B cell (primary cell): ENCODE measurements at regions not wholly inside any gene's neighbourhood (a gene's known extent, or its start where the extent isn't known, plus 50 kb on each side); places are given as distances from the start of the nearest gene placed in this dataset.

Experiments used
- ATAC-seq: fragments of 200-7000 bp; cut with Tn5 transposase; one replicate; pipeline ENCODE4 v1.10.0; 2021; ENCODE audit warnings: low read depth, mild to moderate bottlenecking, moderate number of reproducible peaks, moderate library complexity
- CTCF ChIA-PET: fragments of 350-600 bp; sonication (Branson Sonifier 250); formaldehyde crosslinking; loops from one replicate; lab custom pipeline; 2021; ENCODE audit warnings: antibody characterized with exemption, inconsistent platforms; lab: Charles Lee
- POLR2A ChIA-PET: fragments of 350-600 bp; sonication (Branson Sonifier 250); formaldehyde crosslinking; loops from one replicate; lab custom pipeline; 2021; ENCODE audit warnings: antibody characterized with exemption; lab: Charles Lee
- DNase-seq: peaks from one replicate; pipeline ENCODE4 v3.0.0; 2013
- H2AFZ ChIP-seq: 2 replicates; pipeline ENCODE4 v1.6.1; 2012; ENCODE audit warnings: mild to moderate bottlenecking, low read depth, low read length; ENCODE audit not compliant: insufficient read depth, poor library complexity, severe bottlenecking
- H3K27ac ChIP-seq, 2 donors: 1 replicate in 1 of 2; 2 replicates in 1 of 2; pipeline ENCODE4 v1.5.1; 2012 to 2013; ENCODE audit warnings: low read length in 2 of 2, mild to moderate bottlenecking in 2 of 2, moderate library complexity in 1 of 2
- H3K27me3 ChIP-seq, 4 experiments: fragments of 200-600 bp in 1 of 4; sonication (generic) in 1 of 4; replicated peaks in 1 of 4; 1 replicate in 2 of 4; 2 replicates in 2 of 4; pipeline versions ENCODE4 v1.6.1 to v1.7.0; 2013 to 2016; ENCODE audit warnings: low read length in 3 of 4, mild to moderate bottlenecking in 2 of 4, mixed read lengths in 1 of 4, moderate library complexity in 1 of 4; ENCODE audit not compliant: insufficient read depth in 4 of 4, control insufficient read depth in 3 of 4; ENCODE audit errors: control extremely low read depth in 1 of 4
- H3K36me3 ChIP-seq, 2 experiments: replicated peaks in 1 of 2; 1 replicate in 1 of 2; 2 replicates in 1 of 2; pipeline versions ENCODE4 v1.6.1 to v1.7.1; 2013; ENCODE audit warnings: low read length in 1 of 2; ENCODE audit not compliant: insufficient read depth in 2 of 2, control insufficient read depth in 1 of 2; ENCODE audit errors: control extremely low read depth in 1 of 2, extremely low read depth in 1 of 2
- H3K4me1 ChIP-seq, 2 donors: fragments of 200-600 bp in 1 of 2; sonication (generic) in 1 of 2; 1 replicate in 1 of 2; 2 replicates in 1 of 2; pipeline versions ENCODE4 v1.5.1 to v1.6.1; 2013 to 2017; ENCODE audit warnings: low read length in 2 of 2; ENCODE audit not compliant: control insufficient read depth in 2 of 2, insufficient read depth in 2 of 2
- H3K4me2 ChIP-seq: replicated peaks from 2 replicates; pipeline ENCODE3; 2012; ENCODE audit warnings: mild to moderate bottlenecking, low read depth, low read length; ENCODE audit not compliant: poor library complexity, severe bottlenecking
- H3K4me3 ChIP-seq, 5 experiments: fragments of 200-600 bp in 1 of 5; sonication (generic) in 1 of 5; 1 replicate in 3 of 5; 2 replicates in 2 of 5; pipeline versions ENCODE4 v1.5.1 to v1.7.0; 2011 to 2016; ENCODE audit warnings: low read length in 4 of 5, mild to moderate bottlenecking in 4 of 5, low read depth in 2 of 5, control low read depth in 1 of 5, moderate library complexity in 1 of 5; ENCODE audit not compliant: insufficient read depth in 1 of 5; ENCODE audit errors: control extremely low read depth in 1 of 5, extremely low read depth in 1 of 5
- H3K79me2 ChIP-seq: fragments of 200-600 bp; sonication (generic); one replicate; pipeline ENCODE4 v1.6.0; 2016; ENCODE audit warnings: low read length; ENCODE audit not compliant: control insufficient read depth, insufficient read depth
- H3K9ac ChIP-seq: fragments of 200-600 bp; sonication (generic); 2 replicates; pipeline ENCODE4 v1.6.1; 2017; ENCODE audit warnings: mild to moderate bottlenecking, low read length, moderate library complexity
- H3K9me3 ChIP-seq, 3 donors: one replicate each; pipeline versions ENCODE4 v1.6.1 to v1.7.1; 2013; ENCODE audit warnings: low read length in 2 of 3; ENCODE audit not compliant: control insufficient read depth in 2 of 3, insufficient read depth in 1 of 3; ENCODE audit errors: control extremely low read depth in 1 of 3
- H4K20me1 ChIP-seq: 2 replicates; pipeline ENCODE4 v1.6.0; 2012; ENCODE audit warnings: mild to moderate bottlenecking, low read length; ENCODE audit not compliant: insufficient read depth, control insufficient read depth, poor library complexity, severe bottlenecking
- H3K27ac Mint-ChIP-seq: one replicate; pipeline ENCODE4 v1.8.0; 2021; ENCODE audit warnings: mixed read lengths
- H3K27me3 Mint-ChIP-seq: one replicate; pipeline ENCODE4 v1.8.0; 2021; ENCODE audit warnings: mixed read lengths
- H3K4me1 Mint-ChIP-seq: one replicate; pipeline ENCODE4 v1.8.0; 2021; ENCODE audit warnings: mixed read lengths
- H3K4me3 Mint-ChIP-seq: one replicate; pipeline ENCODE4 v1.8.0; 2021; ENCODE audit warnings: mixed read lengths
- H3K9me3 Mint-ChIP-seq: one replicate; pipeline ENCODE4 v1.8.0; 2022; ENCODE audit warnings: mixed read lengths; ENCODE audit not compliant: insufficient read depth
- EZH2 ChIP-seq: IDR thresholded peaks from 2 replicates; pipeline ENCODE4 v1.6.1; 2012; ENCODE audit warnings: borderline replicate concordance, low read depth, mild to moderate bottlenecking, moderate library complexity, low read length; ENCODE audit not compliant: insufficient read depth, poor library complexity, severe bottlenecking
- WGBS: methylation state at CpG from one replicate; pipeline ENCODE4 v1.1.5; 2013; ENCODE audit warnings: missing lambda C conversion rate; ENCODE audit not compliant: insufficient coverage; 5-methylcytosine and 5-hydroxymethylcytosine counted together
- intact Hi-C: fragments of 100-400 bp; cut with micrococcal nuclease; formaldehyde crosslinking; loops from one replicate; pipeline ENCODE4 v1.10.0; 2022
- TF ChIP-seq, protein P1 (sequence below): fragments of 200-600 bp; IDR thresholded peaks from one replicate; pipeline ENCODE4 v1.8.0; 2022; ENCODE audit warnings: antibody characterized with exemption, mild to moderate bottlenecking

GRCh38 chr4:178311997-178312396 lies 869.8 kb upstream of the AGA start:
- no peaks in the 10 kb centered on the region for H3K9me3 Mint-ChIP-seq
- Histone ChIP-seq H3K4me1 (no peaks in the 10 kb centered on the region), H3K27ac (no peak overlapping the region), H3K4me3 (no peak overlapping the region), H3K79me2 (no peaks in the 10 kb centered on the region), H3K27me3 (no peaks in the 10 kb centered on the region), H3K36me3 (no peaks in the 10 kb centered on the region), H2AFZ (no peak overlapping the region), H3K9me3 (no peaks in the 10 kb centered on the region), H3K4me2 (no peak overlapping the region), H4K20me1 (no peaks in the 10 kb centered on the region), H3K9ac (no peak overlapping the region)
- no peak overlapping the region for H3K4me3 Mint-ChIP-seq
- no peaks in the 10 kb centered on the region for H3K4me1 Mint-ChIP-seq
- no peaks in the 10 kb centered on the region for H3K27me3 Mint-ChIP-seq
- POLR2A ChIA-PET: no interaction called here
- DNase-seq (no peak), ATAC-seq (no peak)
- WGBS: no CpG with 5 or more reads among the region's 2 CpGs
- intact Hi-C loops: no loop called here
- CTCF ChIA-PET: no interaction called here
- no peak for TF ChIP-seq EZH2
- TF ChIP-seq, protein P1, sequence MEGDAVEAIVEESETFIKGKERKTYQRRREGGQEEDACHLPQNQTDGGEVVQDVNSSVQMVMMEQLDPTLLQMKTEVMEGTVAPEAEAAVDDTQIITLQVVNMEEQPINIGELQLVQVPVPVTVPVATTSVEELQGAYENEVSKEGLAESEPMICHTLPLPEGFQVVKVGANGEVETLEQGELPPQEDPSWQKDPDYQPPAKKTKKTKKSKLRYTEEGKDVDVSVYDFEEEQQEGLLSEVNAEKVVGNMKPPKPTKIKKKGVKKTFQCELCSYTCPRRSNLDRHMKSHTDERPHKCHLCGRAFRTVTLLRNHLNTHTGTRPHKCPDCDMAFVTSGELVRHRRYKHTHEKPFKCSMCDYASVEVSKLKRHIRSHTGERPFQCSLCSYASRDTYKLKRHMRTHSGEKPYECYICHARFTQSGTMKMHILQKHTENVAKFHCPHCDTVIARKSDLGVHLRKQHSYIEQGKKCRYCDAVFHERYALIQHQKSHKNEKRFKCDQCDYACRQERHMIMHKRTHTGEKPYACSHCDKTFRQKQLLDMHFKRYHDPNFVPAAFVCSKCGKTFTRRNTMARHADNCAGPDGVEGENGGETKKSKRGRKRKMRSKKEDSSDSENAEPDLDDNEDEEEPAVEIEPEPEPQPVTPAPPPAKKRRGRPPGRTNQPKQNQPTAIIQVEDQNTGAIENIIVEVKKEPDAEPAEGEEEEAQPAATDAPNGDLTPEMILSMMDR: no peak
- H3K27ac Mint-ChIP-seq: no peak overlapping the region

- CTCF ChIA-PET: no interaction called here
- Mint-ChIP-seq H3K27me3 (no peaks in the 10 kb centered on the region), H3K4me1 (no peaks in the 10 kb centered on the region), H3K4me3 (no peak overlapping the region), H3K9me3 (peaks cover 3% of the 10 kb centered on the region), H3K27ac (no peak overlapping the region)
- no peak overlapping the region for H2AFZ ChIP-seq
- no peaks in the 10 kb centered on the region for H3K79me2 ChIP-seq
- no peaks in the 10 kb centered on the region for H4K20me1 ChIP-seq
- no peak overlapping the region for H3K9ac ChIP-seq
- no CpG with 5 or more reads among the region's 3 CpGs for WGBS
- H3K4me1 ChIP-seq: no peaks in the 10 kb centered on the region
- no peak overlapping the region for H3K27ac ChIP-seq
- no peaks in the 10 kb centered on the region for H3K36me3 ChIP-seq
- no peak for TF ChIP-seq EZH2
- TF ChIP-seq, protein P1: no peak
- DNase-seq: no peak
- intact Hi-C loops: no loop called here
- POLR2A ChIA-PET: no interaction called here
- ATAC-seq: no peak
- peaks cover 0 to 4% (median 0%) of the 10 kb centered on the region in 3 donors for H3K9me3 ChIP-seq
- H3K4me2 ChIP-seq: no peak overlapping the region
- no peak overlapping the region for H3K4me3 ChIP-seq
- H3K27me3 ChIP-seq: no peaks in the 10 kb centered on the region
These were observed 872.0 kb upstream of the AGA start for GRCh38 chr4:178314287-178314686.
